Endothelial cell of umbilical vein (primary cell): ENCODE measurements at regions not wholly inside any gene's neighbourhood (a gene's known extent, or its start where the extent isn't known, plus 50 kb on each side); places are given as distances from the start of the nearest gene placed in this dataset.

Experiments
- BruUV-seq: library from RNA; stranded (reverse); fragments of 400-500 nt; replicated peaks from 2 replicates; lab custom pipeline; 2021; lab: Mats Ljungman, UMichigan
- CTCF ChIA-PET: fragments of 300-600, 350-600 bp; sonication (Branson Sonifier 250); formaldehyde crosslinking; loops from one replicate; lab custom pipeline; 2021; ENCODE audit warnings: antibody characterized with exemption, inconsistent platforms; lab: Charles Lee
- POLR2A ChIA-PET: fragments of 300-600, 350-600 bp; sonication (Branson Sonifier 250); formaldehyde crosslinking; loops from one replicate; lab custom pipeline; 2021; ENCODE audit warnings: antibody characterized with exemption, inconsistent platforms; lab: Charles Lee
- DNase-seq: peaks from one replicate; pipeline ENCODE4 v3.0.0-alpha.2; 2011; ENCODE audit warnings: low read depth, low spot score
- FAIRE-seq: peaks from 2 replicates; lab custom pipeline; 2011; peaks lifted over from hg19 to GRCh38; lab: Jason Lieb, UNC
- H2AFZ ChIP-seq: 2 replicates; pipeline ENCODE4 v1.6.0; 2012; ENCODE audit warnings: low read depth, low read length, control low read depth, inconsistent platforms
- H3K27ac ChIP-seq: 2 replicates; pipeline ENCODE4 v1.5.1; 2011; ENCODE audit warnings: low read depth, mild to moderate bottlenecking, control low read depth, low read length, moderate library complexity; ENCODE audit not compliant: insufficient read depth
- H3K27me3 ChIP-seq, 2 experiments: 2 replicates each; pipeline versions ENCODE4 v1.6.0 to v1.6.1; 2011; ENCODE audit warnings: low read length in 2 of 2, mixed read lengths in 1 of 2; ENCODE audit not compliant: control insufficient read depth in 2 of 2, insufficient read depth in 2 of 2
- H3K36me3 ChIP-seq, 2 experiments: 2 replicates in 1 of 2; 3 replicates in 1 of 2; pipeline ENCODE4 v1.5.1; 2011; ENCODE audit warnings: low read length in 2 of 2, mild to moderate bottlenecking in 1 of 2, moderate library complexity in 1 of 2; ENCODE audit not compliant: control insufficient read depth in 2 of 2, insufficient read depth in 2 of 2; ENCODE audit errors: extremely low read depth in 1 of 2
- H3K4me1 ChIP-seq: 3 replicates; pipeline ENCODE4 v1.5.1; 2011; ENCODE audit warnings: mild to moderate bottlenecking, low read length; ENCODE audit not compliant: control insufficient read depth, insufficient read depth; ENCODE audit errors: extremely low read depth
- H3K4me2 ChIP-seq: 2 replicates; pipeline ENCODE4 v1.6.1; 2011; ENCODE audit warnings: low read length, control low read depth, mixed read lengths; ENCODE audit not compliant: insufficient read depth
- H3K4me3 ChIP-seq, 3 experiments: fragments of 200-600 bp in 1 of 3; sonication (generic), shearing (Covaris generic) in 1 of 3; replicated peaks in 1 of 3; 2 replicates each; pipeline ENCODE4 v1.5.1; 2011 to 2016; ENCODE audit warnings: control low read depth in 3 of 3, low read length in 3 of 3, mild to moderate bottlenecking in 2 of 3, inconsistent platforms in 1 of 3, low read depth in 1 of 3, moderate library complexity in 1 of 3; ENCODE audit not compliant: insufficient read depth in 1 of 3
- H3K79me2 ChIP-seq: 2 replicates; pipeline ENCODE4 v1.6.0; 2012; ENCODE audit warnings: low read length, inconsistent platforms; ENCODE audit not compliant: control insufficient read depth, insufficient read depth
- H3K9ac ChIP-seq: replicated peaks from 2 replicates; pipeline ENCODE3; 2011; ENCODE audit warnings: low read length, control low read depth; ENCODE audit not compliant: insufficient read depth; ENCODE audit errors: extremely low read depth
- H3K9me1 ChIP-seq: replicated peaks from 3 replicates; pipeline ENCODE4 v1.6.0; 2011; ENCODE audit warnings: mild to moderate bottlenecking, low read length; ENCODE audit not compliant: control insufficient read depth, insufficient read depth; ENCODE audit errors: extremely low read depth
- H3K9me3 ChIP-seq: replicated peaks from 2 replicates; pipeline ENCODE4 v1.5.1; 2012; ENCODE audit warnings: low read length, inconsistent platforms; ENCODE audit not compliant: control insufficient read depth, insufficient read depth
- H4K20me1 ChIP-seq: replicated peaks from 2 replicates; pipeline ENCODE3; 2011; ENCODE audit warnings: mild to moderate bottlenecking, low read length; ENCODE audit not compliant: control insufficient read depth, insufficient read depth; ENCODE audit errors: extremely low read depth
- EZH2 ChIP-seq: IDR thresholded peaks from 2 replicates; pipeline ENCODE4 v1.6.1; 2012; ENCODE audit warnings: borderline replicate concordance, low read depth, mild to moderate bottlenecking, moderate library complexity, low read length, inconsistent platforms; ENCODE audit not compliant: severe bottlenecking
- FOS ChIP-seq: IDR thresholded peaks from 2 replicates; pipeline ENCODE4 v1.6.1; 2011; ENCODE audit warnings: mild to moderate bottlenecking, low read length, moderate library complexity, borderline replicate concordance; ENCODE audit not compliant: insufficient read depth
- GATA2 ChIP-seq: IDR thresholded peaks from 2 replicates; pipeline ENCODE4 v1.7.0; 2011; ENCODE audit warnings: low read depth, mild to moderate bottlenecking, moderate library complexity, mixed read lengths, low read length; ENCODE audit not compliant: insufficient read length, insufficient read depth
- JUN ChIP-seq: IDR thresholded peaks from 2 replicates; pipeline ENCODE4 v1.6.1; 2011; ENCODE audit warnings: borderline replicate concordance, low read depth; ENCODE audit not compliant: insufficient read length, insufficient read depth
- MYC ChIP-seq: IDR thresholded peaks from one replicate; pipeline ENCODE4 v1.6.1; 2011; ENCODE audit warnings: mild to moderate bottlenecking, low read depth, low read length
- POLR2A ChIP-seq: IDR thresholded peaks from 2 replicates; pipeline ENCODE4 v1.6.1; 2012; ENCODE audit warnings: low read depth, mild to moderate bottlenecking, control low read depth, low read length
- POLR2AphosphoS5 ChIP-seq: IDR thresholded peaks from 2 replicates; pipeline ENCODE4 v1.6.1; 2012; ENCODE audit warnings: low read depth, mild to moderate bottlenecking, control low read depth, low read length, moderate library complexity; ENCODE audit not compliant: insufficient read depth
- dilution Hi-C: fragments of 300-500 bp; cut with MboI; formaldehyde crosslinking; loops from one replicate; pipeline ENCODE4 v1.15.0; 2019; ENCODE audit warnings: low sequenced_read_pairs; ENCODE audit not compliant: extremely low pct_ligation_motif_present
- intact Hi-C: fragments of 100-400 bp; cut with micrococcal nuclease; formaldehyde crosslinking; loops from one replicate; pipeline ENCODE4 v1.10.0; 2022
- TF ChIP-seq, protein P1 (sequence below): IDR thresholded peaks from 2 replicates; pipeline ENCODE4 v1.6.1; 2011; ENCODE audit not compliant: insufficient read depth, insufficient read length
- TF ChIP-seq, protein P2 (sequence below), 2 donors: IDR thresholded peaks; 1 replicate in 1 of 2; 2 replicates in 1 of 2; pipeline ENCODE4 v1.5.1; 2011; ENCODE audit warnings: low read length in 2 of 2, mild to moderate bottlenecking in 2 of 2, moderate library complexity in 2 of 2, control low read depth in 1 of 2, inconsistent platforms in 1 of 2, low read depth in 1 of 2; ENCODE audit not compliant: insufficient read depth in 1 of 2; ENCODE audit errors: extremely low read depth in 1 of 2

GRCh38 chr11:100632941-100633452 lies 54.1 kb upstream of the ARHGAP42 start:
- TF ChIP-seq FOS (no peak), POLR2A (no peak), MYC (no peak), EZH2 (no peak), GATA2 (no peak), JUN (no peak), POLR2AphosphoS5 (no peak)
- TF ChIP-seq, protein P1, sequence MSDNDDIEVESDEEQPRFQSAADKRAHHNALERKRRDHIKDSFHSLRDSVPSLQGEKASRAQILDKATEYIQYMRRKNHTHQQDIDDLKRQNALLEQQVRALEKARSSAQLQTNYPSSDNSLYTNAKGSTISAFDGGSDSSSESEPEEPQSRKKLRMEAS: no peak
- TF ChIP-seq, protein P2, sequence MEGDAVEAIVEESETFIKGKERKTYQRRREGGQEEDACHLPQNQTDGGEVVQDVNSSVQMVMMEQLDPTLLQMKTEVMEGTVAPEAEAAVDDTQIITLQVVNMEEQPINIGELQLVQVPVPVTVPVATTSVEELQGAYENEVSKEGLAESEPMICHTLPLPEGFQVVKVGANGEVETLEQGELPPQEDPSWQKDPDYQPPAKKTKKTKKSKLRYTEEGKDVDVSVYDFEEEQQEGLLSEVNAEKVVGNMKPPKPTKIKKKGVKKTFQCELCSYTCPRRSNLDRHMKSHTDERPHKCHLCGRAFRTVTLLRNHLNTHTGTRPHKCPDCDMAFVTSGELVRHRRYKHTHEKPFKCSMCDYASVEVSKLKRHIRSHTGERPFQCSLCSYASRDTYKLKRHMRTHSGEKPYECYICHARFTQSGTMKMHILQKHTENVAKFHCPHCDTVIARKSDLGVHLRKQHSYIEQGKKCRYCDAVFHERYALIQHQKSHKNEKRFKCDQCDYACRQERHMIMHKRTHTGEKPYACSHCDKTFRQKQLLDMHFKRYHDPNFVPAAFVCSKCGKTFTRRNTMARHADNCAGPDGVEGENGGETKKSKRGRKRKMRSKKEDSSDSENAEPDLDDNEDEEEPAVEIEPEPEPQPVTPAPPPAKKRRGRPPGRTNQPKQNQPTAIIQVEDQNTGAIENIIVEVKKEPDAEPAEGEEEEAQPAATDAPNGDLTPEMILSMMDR (IDR thresholded peaks at IDR 0.05; ENCODE audit: extremely low read depth in 1 of 2, insufficient read depth in 1 of 2, low read depth in 1 of 2, low read length in 2 of 2): no peak
- no peaks in the 10 kb centered on the region for H3K36me3 ChIP-seq
- H3K9me1 ChIP-seq: no peaks in the 10 kb centered on the region
- peaks cover 9% of the 10 kb centered on the region for H3K4me1 ChIP-seq
- DNase-seq (peak; percentile 65), FAIRE-seq (peak; percentile 81)
- H3K27me3 ChIP-seq: no peaks in the 10 kb centered on the region
- dilution Hi-C loops (no loop called here), intact Hi-C loops (no loop called here)
- H3K4me3 ChIP-seq: no peak overlapping the region
- BruUV-seq: no TSS peak
- no peak overlapping the region for H3K27ac ChIP-seq
- ChIA-PET CTCF (interaction anchor here (1.0 to 1.1 kb wide), 4 partner anchors 8 to 1375 kb away, joined by 3 to 4 read pairs (median 3); no protein-coding TSS in a partner anchor), POLR2A (no interaction called here)
- H3K9me3 ChIP-seq: no peaks in the 10 kb centered on the region
- H3K9ac ChIP-seq: no peak overlapping the region
- peak overlapping the region; percentile 86 for H2AFZ ChIP-seq
- peak overlapping the region; percentile 65 for H3K4me2 ChIP-seq
- H3K79me2 ChIP-seq: no peaks in the 10 kb centered on the region
- no peaks in the 10 kb centered on the region for H4K20me1 ChIP-seq
